Activated CD4-positive, alpha-beta T cell treated with anti-CD3 and anti-CD28 coated beads for 24 hours (primary cell): ENCODE measurements at regions not wholly inside any gene's neighbourhood (a gene's known extent, or its start where the extent isn't known, plus 50 kb on each side); places are given as distances from the start of the nearest gene placed in this dataset.
"Not testable (repeated sequence)": the region's sequence is repeated elsewhere in the genome, so short reads cannot be mapped to it uniquely, and the experiment has no call there.

Source experiments
- DNase-seq, 2 donors: peaks; one replicate each; pipeline ENCODE4 v3.0.0-alpha.2; 2020; ENCODE audit warnings: low read depth in 2 of 2

GRCh38 chr10:85138046-85138445, 809.7 kb downstream of the CCSER2 start:
- no peak for DNase-seq

GRCh38 chr10:85139124-85139523, 810.7 kb downstream of the CCSER2 start:
- no peak for DNase-seq

GRCh38 chr10:85141520-85141919, 813.1 kb downstream of the CCSER2 start:
- DNase-seq: not testable (repeated sequence)

- no peak for DNase-seq
Measured at GRCh38 chr10:85145966-85146365, 817.6 kb downstream of the CCSER2 start.

- no peak for DNase-seq
Measured at GRCh38 chr10:85147346-85148250, 819.2 kb downstream of the CCSER2 start.

- no peak for DNase-seq
Measured at GRCh38 chr10:85148693-85149640, 820.6 kb downstream of the CCSER2 start.

GRCh38 chr10:85149766-85150165, 821.4 kb downstream of the CCSER2 start:
- no peak for DNase-seq

GRCh38 chr10:85151506-85151905, 823.1 kb downstream of the CCSER2 start:
- no peak for DNase-seq

- DNase-seq: no peak
Measured at GRCh38 chr10:85152496-85152895, 824.1 kb downstream of the CCSER2 start.

- no peak for DNase-seq
Measured at GRCh38 chr10:85152911-85153310, 824.5 kb downstream of the CCSER2 start.

- DNase-seq: no peak
Measured at GRCh38 chr10:85157206-85157605, 828.8 kb downstream of the CCSER2 start.

- no peak for DNase-seq
Measured at GRCh38 chr10:85168243-85168642, 839.9 kb downstream of the CCSER2 start.

- no peak for DNase-seq
Measured at GRCh38 chr10:85170026-85170425, 841.6 kb downstream of the CCSER2 start.

- no peak for DNase-seq
Measured at GRCh38 chr10:85175635-85176034, 847.2 kb downstream of the CCSER2 start.

GRCh38 chr10:85177767-85178166, 849.4 kb downstream of the CCSER2 start:
- DNase-seq: no peak

GRCh38 chr10:85187047-85187446, 858.7 kb downstream of the CCSER2 start:
- no peak for DNase-seq

GRCh38 chr10:85188770-85189484, 860.5 kb downstream of the CCSER2 start:
- no peak for DNase-seq

GRCh38 chr10:85193796-85194195, 865.4 kb downstream of the CCSER2 start:
- DNase-seq: no peak

- no peak for DNase-seq
Measured at GRCh38 chr10:85194706-85195105, 866.3 kb downstream of the CCSER2 start.

GRCh38 chr10:85195596-85195995, 867.2 kb downstream of the CCSER2 start:
- no peak for DNase-seq

GRCh38 chr10:85204814-85205213, 876.4 kb downstream of the CCSER2 start:
- no peak for DNase-seq

- no peak for DNase-seq
Measured at GRCh38 chr10:85212526-85212925, 884.1 kb downstream of the CCSER2 start.
